ENCODE measurements at regions not wholly inside any gene's neighbourhood (a gene's known extent, or its start where the extent isn't known, plus 50 kb on each side); places are given as distances from the start of the nearest gene placed in this dataset.
"Not testable (repeated sequence)": the region's sequence is repeated elsewhere in the genome, so short reads cannot be mapped to it uniquely, and the experiment has no call there.

- not testable (repeated sequence) for TF ChIP-seq ZBTB21 (CRISPR knock-in tag; IDR thresholded peaks at IDR 0.05); SKIL (CRISPR knock-in tag; IDR thresholded peaks at IDR 0.05; ENCODE audit: borderline replicate concordance)
These were observed 153.4 kb upstream of the POGK start for GRCh38 chr1:166685891-166686290.

Measured in HepG2 (cell line).